ENCODE measurements at regions not wholly inside any gene's neighbourhood (a gene's known extent, or its start where the extent isn't known, plus 50 kb on each side); places are given as distances from the start of the nearest gene placed in this dataset.

DNA sequence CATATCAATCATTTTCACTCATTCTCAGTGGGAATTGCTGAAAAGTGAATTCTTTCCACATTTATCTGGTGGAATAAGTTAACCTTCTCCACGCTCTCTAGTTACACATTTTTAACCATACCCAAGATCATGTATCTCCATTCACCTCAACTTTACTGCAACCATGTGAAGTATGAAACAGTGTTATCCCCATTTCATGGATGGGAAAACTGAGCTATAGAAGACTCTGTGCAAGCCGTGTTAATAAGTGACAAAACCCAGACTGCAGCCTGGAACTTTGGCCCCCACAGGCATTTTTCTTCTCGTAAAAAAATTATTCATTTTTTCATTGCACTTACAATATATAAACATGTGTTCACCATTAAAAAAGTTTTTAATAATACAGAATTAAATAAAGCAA is 82.4 kb upstream of the CCND2 start:
- dilution Hi-C loops (cut with HindIII; ENCODE audit: low sequenced_read_pairs, unreplicated experiment) = no loop called here
- no peaks in the 10 kb centered on the region for H3K9me3 ChIP-seq (ENCODE audit: control insufficient read depth, insufficient read depth, low read length)
- no TSS peak for BruUV-seq (replicated peaks)
- H4K8ac ChIP-seq (ENCODE audit: low read depth in 2 of 2, low read length in 2 of 2) = no peak overlapping the region
- H2AK5ac ChIP-seq (ENCODE audit: low read depth, low read length) = no peak overlapping the region
- H2BK15ac ChIP-seq (ENCODE audit: low read depth, low read length) = no peak overlapping the region
- H4K20me1 ChIP-seq (ENCODE audit: insufficient read depth, low read length) = no peaks in the 10 kb centered on the region
- WGBS, 2 experiments (ENCODE audit: extremely low coverage in 2 of 2, insufficient read length in 1 of 2) = no CpG with 5 or more reads among the region's 3 CpGs
- H2BK20ac ChIP-seq (ENCODE audit: low read depth, low read length) = no peak overlapping the region
- no peak overlapping the region for H2AFZ ChIP-seq (replicated peaks; ENCODE audit: low read length, poor library complexity)
- ChIA-PET POLR2A (ENCODE audit: unreplicated experiment) (no interaction called here), CTCF (no interaction called here)
- H3K36me3 ChIP-seq (ENCODE audit: control insufficient read depth, insufficient read depth, low read length) = no peaks in the 10 kb centered on the region
- no peak overlapping the region for H3K18ac ChIP-seq (ENCODE audit: low read depth, low read length)
- no peak overlapping the region for H3K56ac ChIP-seq (ENCODE audit: extremely low read depth, insufficient read depth, low read length)
- no peaks in the 10 kb centered on the region for H3K4me1 ChIP-seq (ENCODE audit: control insufficient read depth, insufficient read depth, low read length)
- no peak overlapping the region for H4K5ac ChIP-seq (ENCODE audit: low read depth, low read length)
- H3K9me1 ChIP-seq (ENCODE audit: insufficient read depth, low read length) = no peaks in the 10 kb centered on the region
- H2BK120ac ChIP-seq (ENCODE audit: low read depth, low read length) = no peak overlapping the region
- ATAC-seq (ENCODE audit: low read depth) = no peak
- H3K4me2 ChIP-seq (ENCODE audit: low read depth, low read length) = no peak overlapping the region
- no peaks in the 10 kb centered on the region for H3K79me1 ChIP-seq (ENCODE audit: low read depth in 1 of 2, low read length in 2 of 2)
- H3K27ac ChIP-seq (ENCODE audit: insufficient read depth, low read length) = no peak overlapping the region
- peaks cover 5% of the 10 kb centered on the region; the same call in 1 of the 2 replicates for H3K27me3 ChIP-seq (ENCODE audit: control insufficient read depth, insufficient read depth, low read length)
- H2AK9ac ChIP-seq (replicated peaks; ENCODE audit: low read depth, low read length, poor library complexity) = no peak overlapping the region
- no peak overlapping the region for H3K9ac ChIP-seq (ENCODE audit: low read depth, low read length)
- H2BK5ac ChIP-seq (ENCODE audit: low read depth, low read length, poor library complexity, severe bottlenecking) = no peak overlapping the region
- TF ChIP-seq MAZ (IDR thresholded peaks at IDR 0.05; ENCODE audit: borderline replicate concordance, low read depth, low read length) = no peak
- no peak for TF ChIP-seq MXI1 (IDR thresholded peaks at IDR 0.05; ENCODE audit: borderline replicate concordance, low read depth, low read length)
- no peak for TF ChIP-seq SMC3 (IDR thresholded peaks at IDR 0.05; ENCODE audit: low read depth, low read length)
- TF ChIP-seq RAD21 (IDR thresholded peaks at IDR 0.05; ENCODE audit: low read length) = no peak
- TF ChIP-seq RCOR1 (IDR thresholded peaks at IDR 0.05; ENCODE audit: insufficient replicate concordance, low read length) = no peak
- no peak for TF ChIP-seq RFX5 (IDR thresholded peaks at IDR 0.05; ENCODE audit: low read depth, low read length)
- no peak for TF ChIP-seq NFE2L2 (IDR thresholded peaks at IDR 0.05; ENCODE audit: low read depth, low read length)
- no peak for TF ChIP-seq FOS (IDR thresholded peaks at IDR 0.05; ENCODE audit: low read depth, low read length)
- TF ChIP-seq, protein P1, sequence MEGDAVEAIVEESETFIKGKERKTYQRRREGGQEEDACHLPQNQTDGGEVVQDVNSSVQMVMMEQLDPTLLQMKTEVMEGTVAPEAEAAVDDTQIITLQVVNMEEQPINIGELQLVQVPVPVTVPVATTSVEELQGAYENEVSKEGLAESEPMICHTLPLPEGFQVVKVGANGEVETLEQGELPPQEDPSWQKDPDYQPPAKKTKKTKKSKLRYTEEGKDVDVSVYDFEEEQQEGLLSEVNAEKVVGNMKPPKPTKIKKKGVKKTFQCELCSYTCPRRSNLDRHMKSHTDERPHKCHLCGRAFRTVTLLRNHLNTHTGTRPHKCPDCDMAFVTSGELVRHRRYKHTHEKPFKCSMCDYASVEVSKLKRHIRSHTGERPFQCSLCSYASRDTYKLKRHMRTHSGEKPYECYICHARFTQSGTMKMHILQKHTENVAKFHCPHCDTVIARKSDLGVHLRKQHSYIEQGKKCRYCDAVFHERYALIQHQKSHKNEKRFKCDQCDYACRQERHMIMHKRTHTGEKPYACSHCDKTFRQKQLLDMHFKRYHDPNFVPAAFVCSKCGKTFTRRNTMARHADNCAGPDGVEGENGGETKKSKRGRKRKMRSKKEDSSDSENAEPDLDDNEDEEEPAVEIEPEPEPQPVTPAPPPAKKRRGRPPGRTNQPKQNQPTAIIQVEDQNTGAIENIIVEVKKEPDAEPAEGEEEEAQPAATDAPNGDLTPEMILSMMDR (conservative IDR thresholded peaks at IDR 0.05; ENCODE audit: low read depth, low read length) = no peak
- no peak for TF ChIP-seq MAFK (IDR thresholded peaks at IDR 0.05; ENCODE audit: low read depth, low read length)
- TF ChIP-seq POLR2A (IDR thresholded peaks at IDR 0.05; ENCODE audit: low read depth, low read length) = no peak
- TF ChIP-seq, protein P2, sequence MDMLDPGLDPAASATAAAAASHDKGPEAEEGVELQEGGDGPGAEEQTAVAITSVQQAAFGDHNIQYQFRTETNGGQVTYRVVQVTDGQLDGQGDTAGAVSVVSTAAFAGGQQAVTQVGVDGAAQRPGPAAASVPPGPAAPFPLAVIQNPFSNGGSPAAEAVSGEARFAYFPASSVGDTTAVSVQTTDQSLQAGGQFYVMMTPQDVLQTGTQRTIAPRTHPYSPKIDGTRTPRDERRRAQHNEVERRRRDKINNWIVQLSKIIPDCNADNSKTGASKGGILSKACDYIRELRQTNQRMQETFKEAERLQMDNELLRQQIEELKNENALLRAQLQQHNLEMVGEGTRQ (IDR thresholded peaks at IDR 0.05; ENCODE audit: low read depth, low read length) = no peak
- TF ChIP-seq, protein P3, sequence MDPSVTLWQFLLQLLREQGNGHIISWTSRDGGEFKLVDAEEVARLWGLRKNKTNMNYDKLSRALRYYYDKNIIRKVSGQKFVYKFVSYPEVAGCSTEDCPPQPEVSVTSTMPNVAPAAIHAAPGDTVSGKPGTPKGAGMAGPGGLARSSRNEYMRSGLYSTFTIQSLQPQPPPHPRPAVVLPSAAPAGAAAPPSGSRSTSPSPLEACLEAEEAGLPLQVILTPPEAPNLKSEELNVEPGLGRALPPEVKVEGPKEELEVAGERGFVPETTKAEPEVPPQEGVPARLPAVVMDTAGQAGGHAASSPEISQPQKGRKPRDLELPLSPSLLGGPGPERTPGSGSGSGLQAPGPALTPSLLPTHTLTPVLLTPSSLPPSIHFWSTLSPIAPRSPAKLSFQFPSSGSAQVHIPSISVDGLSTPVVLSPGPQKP (IDR thresholded peaks at IDR 0.05; ENCODE audit: borderline replicate concordance, low read depth, low read length) = no peak
- TF ChIP-seq CEBPB (IDR thresholded peaks at IDR 0.05; ENCODE audit: low read depth, low read length) = no peak
- no peak for TF ChIP-seq BHLHE40 (IDR thresholded peaks at IDR 0.05; ENCODE audit: low read depth, low read length)
- TF ChIP-seq CHD1 (IDR thresholded peaks at IDR 0.05; ENCODE audit: low read depth, low read length) = no peak
- no peak overlapping the region for H3K23ac ChIP-seq (ENCODE audit: low read depth, low read length)
- no peak overlapping the region for H3K14ac ChIP-seq (replicated peaks; ENCODE audit: low read depth, low read length)
- in situ Hi-C loops (cut with MboI; ENCODE audit: low sequenced_read_pairs) = no loop called here
- intact Hi-C loops (cut with micrococcal nuclease) = no loop called here
- no peak overlapping the region for H4K91ac ChIP-seq (ENCODE audit: insufficient read depth, low read depth, low read length)
- DNase-seq = no peak
- no peak overlapping the region for H3K4me3 ChIP-seq (ENCODE audit: insufficient read depth, low read depth, low read length)
- H3K4ac ChIP-seq (ENCODE audit: low read depth, low read length) = no peak overlapping the region

Measured in IMR-90 (cell line).